GM12875 (cell line): ENCODE measurements at regions not wholly inside any gene's neighbourhood (a gene's known extent, or its start where the extent isn't known, plus 50 kb on each side); places are given as distances from the start of the nearest gene placed in this dataset.

Source experiments
- H3K4me3 ChIP-seq: one replicate; pipeline ENCODE4 v1.5.1; 2011; ENCODE audit warnings: low read depth, low read length, control low read depth
- CTCF ChIP-seq: IDR thresholded peaks from 2 replicates; pipeline ENCODE4 v1.5.1; 2011; ENCODE audit warnings: low read depth, mild to moderate bottlenecking, control low read depth, inconsistent platforms, low read length, moderate library complexity, borderline replicate concordance; ENCODE audit not compliant: insufficient read depth

GRCh38 chr5:130267926-130268325 is 363.7 kb downstream of the CHSY3 start:
- TF ChIP-seq CTCF: no peak
- H3K4me3 ChIP-seq: no peak overlapping the region

- no peak for TF ChIP-seq CTCF
- H3K4me3 ChIP-seq: no peak overlapping the region
These were observed 356.2 kb downstream of the CHSY3 start for GRCh38 chr5:130260481-130260880.

GRCh38 chr5:130251931-130252330 is 347.7 kb downstream of the CHSY3 start:
- H3K4me3 ChIP-seq: no peak overlapping the region
- no peak for TF ChIP-seq CTCF

DNA sequence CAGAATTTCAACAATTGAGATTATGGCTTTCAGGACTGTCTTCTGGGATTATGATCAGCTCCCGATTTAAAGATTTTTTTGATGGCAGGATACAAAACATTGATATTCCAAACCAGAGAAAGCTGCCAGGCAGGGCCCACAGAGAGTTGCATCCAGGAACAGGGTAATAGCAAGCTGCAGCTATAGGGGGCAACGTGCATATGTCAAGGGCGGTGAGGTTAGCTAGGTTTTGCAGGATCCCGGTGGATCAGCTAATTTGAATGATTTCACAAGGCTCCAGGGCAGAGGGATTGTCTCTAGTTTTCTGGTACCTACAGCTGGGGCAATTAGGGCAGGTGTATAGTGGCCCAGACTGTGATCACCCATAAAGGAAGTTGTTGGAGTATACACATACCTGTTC is 339.4 kb downstream of the CHSY3 start:
- H3K4me3 ChIP-seq: no peak overlapping the region
- TF ChIP-seq CTCF: no peak

DNA sequence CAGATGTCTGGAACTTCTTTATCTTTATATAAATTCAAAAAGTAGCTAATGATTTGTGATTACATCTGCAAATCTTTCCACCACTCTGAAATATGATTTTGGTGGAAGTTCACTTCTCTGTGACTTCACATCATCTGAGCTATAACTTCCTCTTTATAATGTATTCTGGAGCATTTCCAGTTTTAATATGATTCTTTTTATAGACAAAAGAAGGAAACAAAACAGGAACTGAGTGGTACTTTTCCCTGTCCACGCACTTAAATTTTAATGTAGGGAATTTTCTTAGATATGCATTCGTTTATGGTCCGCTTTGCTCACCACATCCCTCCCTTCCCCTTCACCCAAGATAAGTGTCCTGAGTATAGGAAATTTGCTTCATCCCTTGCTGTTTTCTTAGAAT is 333.5 kb downstream of the CHSY3 start:
- no peak for TF ChIP-seq CTCF
- no peak overlapping the region for H3K4me3 ChIP-seq
